ENCODE measurements at regions not wholly inside any gene's neighbourhood (a gene's known extent, or its start where the extent isn't known, plus 50 kb on each side); places are given as distances from the start of the nearest gene placed in this dataset.

GRCh38 chr1:212515329-212515760 lies 82.6 kb downstream of the NENF start:
- no peak for TF ChIP-seq CTCF (IDR thresholded peaks at IDR 0.05)
- TF ChIP-seq EP300 (IDR thresholded peaks at IDR 0.05): no peak
- no peak for TF ChIP-seq POLR2A (IDR thresholded peaks at IDR 0.05)

Measured in sigmoid colon (tissue), 4 donors.